SJSA1 (cell line): ENCODE measurements at regions not wholly inside any gene's neighbourhood (a gene's known extent, or its start where the extent isn't known, plus 50 kb on each side); places are given as distances from the start of the nearest gene placed in this dataset.

Experiments
- DNase-seq, 2 experiments: peaks; one replicate each; pipeline ENCODE4 v3.0.0-alpha.2; 2015 to 2020; ENCODE audit warnings: low spot score in 2 of 2, low read depth in 1 of 2
- H3K27ac ChIP-seq: fragments of 250-450 bp; sonication (Bioruptor Pico); 2 replicates; pipeline ENCODE4 v1.5.1; 2020; ENCODE audit warnings: mild to moderate bottlenecking, moderate library complexity
- H3K27me3 ChIP-seq: fragments of 250-450 bp; sonication (Bioruptor Pico); replicated peaks from 2 replicates; pipeline ENCODE4 v1.5.1; 2020; ENCODE audit warnings: mild to moderate bottlenecking, moderate library complexity
- H3K36me3 ChIP-seq: fragments of 250-450 bp; sonication (Bioruptor Pico); 2 replicates; pipeline ENCODE4 v1.5.1; 2020; ENCODE audit warnings: mild to moderate bottlenecking
- H3K4me1 ChIP-seq: fragments of 250-450 bp; sonication (Bioruptor Pico); replicated peaks from 2 replicates; pipeline ENCODE4 v1.6.1; 2021; ENCODE audit warnings: mild to moderate bottlenecking
- H3K4me3 ChIP-seq: fragments of 250-450 bp; sonication (Bioruptor Pico); 2 replicates; pipeline ENCODE4 v1.5.1; 2020; ENCODE audit warnings: mild to moderate bottlenecking
- H3K9me3 ChIP-seq: fragments of 250-450 bp; sonication (Bioruptor Pico); replicated peaks from 2 replicates; pipeline ENCODE4 v1.5.1; 2020; ENCODE audit warnings: mild to moderate bottlenecking

DNA sequence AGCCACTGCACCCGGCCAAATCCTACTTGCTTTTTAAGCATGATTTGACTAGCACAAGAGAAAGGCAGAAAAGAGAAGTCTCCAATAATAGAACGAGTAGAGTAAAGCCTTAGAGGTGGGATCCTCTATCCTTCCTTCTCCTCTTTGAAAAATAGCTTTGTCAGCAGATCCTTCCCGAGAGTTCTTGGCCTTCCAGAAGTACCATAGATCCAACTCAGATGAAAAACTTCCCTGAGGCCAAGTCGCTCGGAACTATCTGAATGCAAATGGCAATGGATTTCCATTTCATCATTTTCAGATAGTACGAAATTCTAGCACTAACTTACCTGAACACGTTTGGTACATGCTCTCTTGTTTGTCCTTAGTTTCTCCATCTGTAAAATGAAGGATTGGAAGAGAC is 52.0 kb upstream of the SLIT3 start:
- DNase-seq = no peak
- H3K4me3 ChIP-seq = no peak overlapping the region
- peaks cover 42% of the 10 kb centered on the region for H3K4me1 ChIP-seq
- no peaks in the 10 kb centered on the region for H3K36me3 ChIP-seq
- no peaks in the 10 kb centered on the region for H3K9me3 ChIP-seq
- H3K27ac ChIP-seq = no peak overlapping the region
- no peaks in the 10 kb centered on the region for H3K27me3 ChIP-seq

DNA sequence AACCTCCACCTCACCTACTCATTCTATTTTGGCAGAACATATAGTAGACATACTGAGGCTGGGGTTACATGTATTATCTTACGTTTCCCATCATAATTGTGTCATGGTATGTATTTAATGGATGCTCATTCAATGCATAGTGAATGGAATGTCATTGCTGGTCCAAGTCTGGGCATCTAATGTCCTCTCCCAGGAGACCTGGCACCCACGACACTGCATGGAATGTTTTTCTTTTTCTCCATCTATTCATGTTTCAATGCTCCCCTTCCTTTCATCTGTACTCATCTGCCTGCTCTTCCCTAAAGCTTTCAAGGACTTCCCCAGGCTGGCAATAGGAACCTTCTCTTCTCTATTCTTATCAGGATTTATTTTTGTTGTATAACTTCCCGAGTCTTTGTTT is 50.8 kb upstream of the SLIT3 start:
- no peaks in the 10 kb centered on the region for H3K36me3 ChIP-seq
- no peaks in the 10 kb centered on the region for H3K27me3 ChIP-seq
- peak overlapping the region; percentile 55; the same call in 1 of the 2 replicates for H3K27ac ChIP-seq
- H3K4me1 ChIP-seq = peaks cover 42% of the 10 kb centered on the region
- DNase-seq = no peak
- no peaks in the 10 kb centered on the region for H3K9me3 ChIP-seq
- H3K4me3 ChIP-seq = no peak overlapping the region

GRCh38 chr5:169350759-169351240 is 49.9 kb upstream of the SLIT3 start:
- peak; percentile 99 to 100 for DNase-seq
- Histone ChIP-seq H3K36me3 (no peaks in the 10 kb centered on the region), H3K27ac (peak overlapping the region; percentile 94), H3K9me3 (no peaks in the 10 kb centered on the region), H3K4me1 (peaks cover 48% of the 10 kb centered on the region), H3K4me3 (no peak overlapping the region), H3K27me3 (no peaks in the 10 kb centered on the region)
